AG04450 (cell line): ENCODE measurements at regions not wholly inside any gene's neighbourhood (a gene's known extent, or its start where the extent isn't known, plus 50 kb on each side); places are given as distances from the start of the nearest gene placed in this dataset.

Experiments used
- CTCF ChIA-PET: fragments of 300-600, 350-600 bp; formaldehyde crosslinking; extraction: SDS; loops from one replicate; lab custom pipeline; 2022; ENCODE audit warnings: antibody characterized with exemption, inconsistent platforms; lab: Charles Lee
- POLR2A ChIA-PET: fragments of 350-600 bp; formaldehyde crosslinking; extraction: SDS; loops from one replicate; lab custom pipeline; 2021; ENCODE audit warnings: antibody characterized with exemption, inconsistent platforms; lab: Yijun Ruan, JAX
- DNase-seq: peaks from one replicate; pipeline ENCODE4 v3.0.0-alpha.2; 2011; ENCODE audit warnings: low read depth, low spot score
- H3K27ac ChIP-seq: one replicate; pipeline ENCODE4 v1.5.1; 2012; ENCODE audit warnings: low read depth, low read length, control low read depth
- H3K27me3 ChIP-seq: one replicate; pipeline ENCODE4 v1.6.0; 2012; ENCODE audit warnings: low read length; ENCODE audit not compliant: control insufficient read depth, insufficient read depth
- H3K4me3 ChIP-seq: 2 replicates; pipeline ENCODE4 v1.5.1; 2011; ENCODE audit warnings: mild to moderate bottlenecking, low read depth, low read length, control low read depth
- H3K9me3 ChIP-seq: 2 replicates; pipeline ENCODE4 v1.5.1; 2012; ENCODE audit warnings: low read length; ENCODE audit not compliant: control insufficient read depth, insufficient read depth
- TF ChIP-seq, protein P1 (sequence below): IDR thresholded peaks from 2 replicates; pipeline ENCODE4 v1.5.1; 2011; ENCODE audit warnings: low read depth, low read length, control low read depth, inconsistent platforms

DNA sequence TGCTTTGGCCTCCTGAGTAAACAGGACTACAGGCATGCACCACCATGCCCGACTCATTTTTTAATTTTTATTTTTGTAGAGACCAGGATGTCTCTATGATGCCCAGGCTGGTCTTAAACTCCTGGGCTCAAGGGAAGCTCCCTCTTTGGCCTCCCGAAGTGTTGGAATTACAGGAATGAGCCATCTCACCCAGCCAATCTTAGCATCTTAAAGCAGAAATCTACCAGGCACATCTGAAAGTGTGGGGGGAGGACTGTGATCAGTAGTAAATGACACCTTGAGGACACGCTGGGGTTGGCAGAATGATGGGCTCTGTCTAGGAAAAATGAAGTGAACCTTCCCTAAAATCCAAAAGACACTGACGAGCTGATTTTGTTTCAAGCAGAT is 149.2 kb downstream of the SPATA18 start:
- TF ChIP-seq, protein P1, sequence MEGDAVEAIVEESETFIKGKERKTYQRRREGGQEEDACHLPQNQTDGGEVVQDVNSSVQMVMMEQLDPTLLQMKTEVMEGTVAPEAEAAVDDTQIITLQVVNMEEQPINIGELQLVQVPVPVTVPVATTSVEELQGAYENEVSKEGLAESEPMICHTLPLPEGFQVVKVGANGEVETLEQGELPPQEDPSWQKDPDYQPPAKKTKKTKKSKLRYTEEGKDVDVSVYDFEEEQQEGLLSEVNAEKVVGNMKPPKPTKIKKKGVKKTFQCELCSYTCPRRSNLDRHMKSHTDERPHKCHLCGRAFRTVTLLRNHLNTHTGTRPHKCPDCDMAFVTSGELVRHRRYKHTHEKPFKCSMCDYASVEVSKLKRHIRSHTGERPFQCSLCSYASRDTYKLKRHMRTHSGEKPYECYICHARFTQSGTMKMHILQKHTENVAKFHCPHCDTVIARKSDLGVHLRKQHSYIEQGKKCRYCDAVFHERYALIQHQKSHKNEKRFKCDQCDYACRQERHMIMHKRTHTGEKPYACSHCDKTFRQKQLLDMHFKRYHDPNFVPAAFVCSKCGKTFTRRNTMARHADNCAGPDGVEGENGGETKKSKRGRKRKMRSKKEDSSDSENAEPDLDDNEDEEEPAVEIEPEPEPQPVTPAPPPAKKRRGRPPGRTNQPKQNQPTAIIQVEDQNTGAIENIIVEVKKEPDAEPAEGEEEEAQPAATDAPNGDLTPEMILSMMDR = no peak
- DNase-seq = no peak
- no peak overlapping the region for H3K27ac ChIP-seq
- H3K9me3 ChIP-seq = no peaks in the 10 kb centered on the region
- H3K27me3 ChIP-seq = no peaks in the 10 kb centered on the region
- ChIA-PET CTCF (interaction anchor here (0.6 kb wide), 1 partner anchor 338 kb away, joined by 3 read pairs; no protein-coding TSS in a partner anchor), POLR2A (no interaction called here)
- H3K4me3 ChIP-seq = no peak overlapping the region

DNA sequence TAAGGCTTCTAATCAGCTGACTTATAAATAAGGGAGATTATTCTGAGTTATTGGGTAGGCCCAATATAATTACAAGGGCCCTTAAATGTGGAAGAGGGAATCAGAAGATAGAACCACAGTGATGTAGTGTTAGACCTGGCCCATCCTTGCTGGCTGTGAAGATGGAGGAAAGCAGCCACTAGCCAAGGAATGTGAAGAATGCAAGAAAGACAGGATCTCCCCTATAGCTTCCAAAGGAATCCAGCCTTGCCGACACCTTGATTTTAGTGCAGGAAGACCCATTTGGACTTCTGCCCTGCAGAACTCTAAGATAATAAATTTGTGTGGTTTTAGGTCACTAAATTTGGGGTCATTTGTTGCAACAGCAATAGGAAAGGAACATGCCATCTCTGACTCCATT is 150.6 kb downstream of the SPATA18 start:
- CTCF ChIA-PET = no interaction called here
- TF ChIP-seq, protein P1 = no peak
- Histone ChIP-seq H3K9me3 (no peaks in the 10 kb centered on the region), H3K4me3 (no peak overlapping the region), H3K27ac (no peak overlapping the region), H3K27me3 (no peaks in the 10 kb centered on the region)
- POLR2A ChIA-PET = interaction anchor here (0.6 kb wide), 1 partner anchor 61 kb away, joined by 7 read pairs; no protein-coding TSS in a partner anchor
- no peak for DNase-seq

DNA sequence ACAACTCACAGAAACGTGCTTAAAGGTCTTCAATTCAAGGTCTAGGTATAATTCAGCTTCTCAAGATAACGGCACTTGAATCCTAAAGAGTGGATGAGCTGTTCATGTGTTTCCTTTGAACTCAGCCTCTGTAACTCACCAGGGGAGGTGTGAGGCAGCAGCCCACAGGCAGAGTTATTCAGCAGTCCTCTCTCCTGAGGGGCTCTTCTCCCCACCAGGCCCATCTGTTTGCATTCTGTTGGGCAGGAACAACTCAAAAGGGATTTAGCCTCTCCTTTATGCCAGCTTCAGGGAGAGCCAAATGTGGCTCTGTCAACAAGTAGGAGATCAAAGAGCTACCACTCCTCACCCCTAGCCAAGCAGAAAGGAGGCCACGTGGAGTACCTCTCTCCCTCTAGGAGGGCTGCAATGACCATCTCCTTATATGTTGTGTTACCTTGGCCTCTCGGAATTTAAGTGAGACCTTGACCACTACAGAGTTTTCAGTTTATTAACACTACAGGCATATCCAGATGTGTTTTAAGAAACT is 151.2 kb downstream of the SPATA18 start:
- ChIA-PET CTCF (no interaction called here), POLR2A (interaction anchor here (0.6 kb wide), 1 partner anchor 60 kb away, joined by 7 read pairs; no protein-coding TSS in a partner anchor)
- H3K27ac ChIP-seq = no peak overlapping the region
- H3K9me3 ChIP-seq = no peaks in the 10 kb centered on the region
- TF ChIP-seq, protein P1 = no peak
- H3K27me3 ChIP-seq = no peaks in the 10 kb centered on the region
- no peak overlapping the region for H3K4me3 ChIP-seq
- no peak for DNase-seq

DNA sequence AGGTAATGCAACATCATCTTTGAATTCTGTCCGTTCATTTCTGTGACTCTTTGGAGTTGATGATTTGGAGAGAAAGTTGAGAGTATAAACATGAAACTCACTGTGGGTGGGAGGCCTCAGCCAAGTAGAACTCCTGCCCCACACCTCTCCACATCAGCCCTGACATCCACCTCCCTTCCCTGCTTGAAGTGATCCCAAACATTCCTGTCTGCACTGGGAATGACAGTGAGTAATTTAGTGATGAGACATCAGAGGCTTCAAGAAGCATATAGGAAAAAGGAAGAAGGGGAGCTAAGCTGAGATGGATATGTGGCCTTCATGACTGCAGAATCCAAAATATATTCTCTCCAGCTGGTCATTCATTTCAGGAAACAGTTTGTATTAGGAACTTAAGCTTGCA is 151.8 kb downstream of the SPATA18 start:
- POLR2A ChIA-PET = no interaction called here
- CTCF ChIA-PET = no interaction called here
- DNase-seq = no peak
- H3K4me3 ChIP-seq = no peak overlapping the region
- no peaks in the 10 kb centered on the region for H3K27me3 ChIP-seq
- H3K9me3 ChIP-seq = no peaks in the 10 kb centered on the region
- TF ChIP-seq, protein P1 = no peak
- no peak overlapping the region for H3K27ac ChIP-seq

DNA sequence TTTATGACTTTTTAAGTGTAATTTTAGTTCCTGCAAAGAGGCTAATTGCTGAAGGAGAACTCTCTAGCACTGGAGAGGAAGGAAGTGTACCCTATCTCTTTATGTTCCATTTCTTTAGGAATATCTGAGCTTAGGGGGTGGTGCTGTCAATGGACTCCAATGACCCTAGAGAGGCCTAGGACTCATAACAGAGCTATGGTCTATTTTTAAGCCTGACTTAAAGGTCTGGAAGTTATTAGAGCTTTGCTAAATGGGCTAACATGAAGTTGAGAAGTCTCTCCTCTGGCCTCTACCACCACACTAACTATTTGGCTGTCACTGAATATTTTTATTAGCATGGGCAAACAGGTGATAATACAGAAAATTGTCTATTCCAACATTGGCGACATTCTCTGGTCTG is 152.2 kb downstream of the SPATA18 start:
- no peaks in the 10 kb centered on the region for H3K9me3 ChIP-seq
- ChIA-PET POLR2A (no interaction called here), CTCF (interaction anchor here (1.0 kb wide), 1 partner anchor 32 kb away, joined by 3 read pairs; no protein-coding TSS in a partner anchor)
- H3K27me3 ChIP-seq = no peaks in the 10 kb centered on the region
- no peak for DNase-seq
- H3K27ac ChIP-seq = no peak overlapping the region
- H3K4me3 ChIP-seq = no peak overlapping the region
- TF ChIP-seq, protein P1 = no peak
